ENCODE measurements at regions not wholly inside any gene's neighbourhood (a gene's known extent, or its start where the extent isn't known, plus 50 kb on each side); places are given as distances from the start of the nearest gene placed in this dataset.

DNA sequence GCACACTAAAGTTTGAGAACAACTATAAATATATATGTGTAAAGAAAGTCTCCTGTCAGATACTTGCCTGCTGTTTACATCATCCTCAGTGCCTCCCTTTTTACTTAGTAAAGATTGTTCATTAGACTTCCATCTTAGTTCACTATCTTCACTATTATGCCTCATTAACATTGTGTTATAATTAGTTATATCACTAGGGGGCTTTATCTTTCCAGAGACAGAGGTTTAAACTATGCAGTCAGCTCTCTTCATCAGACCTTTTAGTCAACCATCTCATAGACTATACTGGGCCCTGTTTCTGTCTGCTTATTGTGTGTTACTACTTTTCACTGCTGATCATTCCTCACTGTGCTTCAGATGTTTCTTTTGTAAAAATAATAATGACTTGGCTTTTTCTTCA is 630.8 kb upstream of the KIF2B start:
- Mint-ChIP-seq H3K27ac (no peak overlapping the region), H3K36me3 (ENCODE audit: low read depth) (no peaks in the 10 kb centered on the region), H3K4me1 (peaks cover 3% of the 10 kb centered on the region; the same call in 1 of the 3 replicates), H3K9me3 (peaks cover 3% of the 10 kb centered on the region; the same call in 1 of the 3 replicates), H3K4me3 (no peak overlapping the region), H3K27me3 (ENCODE audit: insufficient read depth, low read depth, poor library complexity) (no peaks in the 10 kb centered on the region)
- 0 out of 2 replicates have a peak, but pooled peaks cover 2% of the 10 kb centered on the region for H3K4me1 ChIP-seq (ENCODE audit: insufficient read depth)
- no peaks in the 10 kb centered on the region for H3K9me2 ChIP-seq (ENCODE audit: insufficient read depth)
- H3K27ac ChIP-seq (ENCODE audit: low read depth), result no peak overlapping the region
- H3K4me3 ChIP-seq, result no peak overlapping the region
- no peaks in the 10 kb centered on the region for H4K20me1 ChIP-seq (replicated peaks; ENCODE audit: insufficient read depth)
- DNase-seq (ENCODE audit: low spot score), result peak; percentile 6
- H3K27me3 ChIP-seq (ENCODE audit: insufficient read depth), result no peaks in the 10 kb centered on the region
- no peaks in the 10 kb centered on the region for H3K79me2 ChIP-seq (replicated peaks; ENCODE audit: insufficient read depth)
- H2AFZ ChIP-seq, result no peak overlapping the region; the same call in 1 of the 2 replicates
- no peaks in the 10 kb centered on the region for H3F3A ChIP-seq (replicated peaks; ENCODE audit: low read depth)
- H3K4me2 ChIP-seq, result no peak overlapping the region
- H3K36me3 ChIP-seq (ENCODE audit: insufficient read depth), result no peaks in the 10 kb centered on the region
- no peak for ATAC-seq
- TF ChIP-seq ZNF114 (CRISPR knock-in tag; IDR thresholded peaks at IDR 0.05), result no peak
- TF ChIP-seq CREB1 (CRISPR knock-in tag; IDR thresholded peaks at IDR 0.05; ENCODE audit: low read depth), result no peak
- no peak for TF ChIP-seq NANOG (IDR thresholded peaks at IDR 0.05; ENCODE audit: borderline replicate concordance)
- TF ChIP-seq EZH2 (IDR thresholded peaks at IDR 0.05; ENCODE audit: low read depth, unreplicated experiment), result no peak
- TF ChIP-seq REST (IDR thresholded peaks at IDR 0.05; ENCODE audit: unreplicated experiment), result no peak
- TF ChIP-seq POLR2AphosphoS5 (IDR thresholded peaks at IDR 0.05; ENCODE audit: low read depth), result no peak
- no peak for TF ChIP-seq STAT1 (IDR thresholded peaks at IDR 0.05; ENCODE audit: unreplicated experiment)
- TF ChIP-seq, protein P1, sequence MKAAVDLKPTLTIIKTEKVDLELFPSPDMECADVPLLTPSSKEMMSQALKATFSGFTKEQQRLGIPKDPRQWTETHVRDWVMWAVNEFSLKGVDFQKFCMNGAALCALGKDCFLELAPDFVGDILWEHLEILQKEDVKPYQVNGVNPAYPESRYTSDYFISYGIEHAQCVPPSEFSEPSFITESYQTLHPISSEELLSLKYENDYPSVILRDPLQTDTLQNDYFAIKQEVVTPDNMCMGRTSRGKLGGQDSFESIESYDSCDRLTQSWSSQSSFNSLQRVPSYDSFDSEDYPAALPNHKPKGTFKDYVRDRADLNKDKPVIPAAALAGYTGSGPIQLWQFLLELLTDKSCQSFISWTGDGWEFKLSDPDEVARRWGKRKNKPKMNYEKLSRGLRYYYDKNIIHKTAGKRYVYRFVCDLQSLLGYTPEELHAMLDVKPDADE (IDR thresholded peaks at IDR 0.05), result no peak
- TF ChIP-seq, protein P2, sequence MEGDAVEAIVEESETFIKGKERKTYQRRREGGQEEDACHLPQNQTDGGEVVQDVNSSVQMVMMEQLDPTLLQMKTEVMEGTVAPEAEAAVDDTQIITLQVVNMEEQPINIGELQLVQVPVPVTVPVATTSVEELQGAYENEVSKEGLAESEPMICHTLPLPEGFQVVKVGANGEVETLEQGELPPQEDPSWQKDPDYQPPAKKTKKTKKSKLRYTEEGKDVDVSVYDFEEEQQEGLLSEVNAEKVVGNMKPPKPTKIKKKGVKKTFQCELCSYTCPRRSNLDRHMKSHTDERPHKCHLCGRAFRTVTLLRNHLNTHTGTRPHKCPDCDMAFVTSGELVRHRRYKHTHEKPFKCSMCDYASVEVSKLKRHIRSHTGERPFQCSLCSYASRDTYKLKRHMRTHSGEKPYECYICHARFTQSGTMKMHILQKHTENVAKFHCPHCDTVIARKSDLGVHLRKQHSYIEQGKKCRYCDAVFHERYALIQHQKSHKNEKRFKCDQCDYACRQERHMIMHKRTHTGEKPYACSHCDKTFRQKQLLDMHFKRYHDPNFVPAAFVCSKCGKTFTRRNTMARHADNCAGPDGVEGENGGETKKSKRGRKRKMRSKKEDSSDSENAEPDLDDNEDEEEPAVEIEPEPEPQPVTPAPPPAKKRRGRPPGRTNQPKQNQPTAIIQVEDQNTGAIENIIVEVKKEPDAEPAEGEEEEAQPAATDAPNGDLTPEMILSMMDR (conservative IDR thresholded peaks at IDR 0.05; ENCODE audit: low read depth in 2 of 2), result no peak
- TF ChIP-seq ZNF462 (CRISPR knock-in tag; IDR thresholded peaks at IDR 0.05), result no peak
- no peak for TF ChIP-seq EZH2phosphoT487 (IDR thresholded peaks at IDR 0.05; ENCODE audit: unreplicated experiment)
- TF ChIP-seq ZNF331 (CRISPR knock-in tag; IDR thresholded peaks at IDR 0.05; ENCODE audit: low read depth), result no peak
- TF ChIP-seq JUNB (IDR thresholded peaks at IDR 0.05; ENCODE audit: unreplicated experiment), result no peak

Data from GM23338 (cell line).